Ovary (tissue), 3 donors: ENCODE measurements at regions not wholly inside any gene's neighbourhood (a gene's known extent, or its start where the extent isn't known, plus 50 kb on each side); places are given as distances from the start of the nearest gene placed in this dataset.

Source experiments
- CTCF ChIP-seq, 3 donors: fragments of 450-650 bp in 2 of 3; fragments of 200-600 bp in 1 of 3; IDR thresholded peaks; one replicate each; pipeline versions ENCODE4 v1.5.1 to v1.8.0; 2016 to 2022; ENCODE audit warnings: antibody characterized with exemption in 3 of 3, mild to moderate bottlenecking in 1 of 3
- EP300 ChIP-seq: sonication (generic); formaldehyde crosslinking; IDR thresholded peaks from one replicate; pipeline ENCODE4 v1.6.1; 2017; ENCODE audit warnings: antibody characterized with exemption
- POLR2A ChIP-seq: fragments of 450-650 bp; IDR thresholded peaks from one replicate; pipeline ENCODE4 v1.6.1; 2017; ENCODE audit warnings: antibody characterized with exemption, mild to moderate bottlenecking, moderate library complexity
- donor health status: DM: no; HTN: no; CAD: no.

GRCh38 chr5:120926471-120926870 is 462.4 kb downstream of the PRR16 start:
- no peak for TF ChIP-seq CTCF (IDR thresholded peaks at IDR 0.05)
- no peak for TF ChIP-seq POLR2A
- TF ChIP-seq EP300: no peak
